Embryonic facial prominence (tissue), 1 donor: ENCODE measurements at regions not wholly inside any gene's neighbourhood (a gene's known extent, or its start where the extent isn't known, plus 50 kb on each side); places are given as distances from the start of the nearest gene placed in this dataset.
"Not testable (repeated sequence)": the region's sequence is repeated elsewhere in the genome, so short reads cannot be mapped to it uniquely, and the experiment has no call there.

Source experiments
- DNase-seq: peaks from one replicate; pipeline ENCODE4 v3.0.0-alpha.2; 2016; ENCODE audit errors: extremely low spot score

GRCh38 chr10:124164264-124164663 lies 70.9 kb upstream of the CHST15 start:
- no peak for DNase-seq

GRCh38 chr10:124162774-124163354 lies 69.5 kb upstream of the CHST15 start:
- no peak for DNase-seq

GRCh38 chr10:124162136-124162535 lies 68.7 kb upstream of the CHST15 start:
- no peak for DNase-seq

- DNase-seq: no peak
Measured at GRCh38 chr10:124161601-124162000, 68.2 kb upstream of the CHST15 start.

- DNase-seq: no peak
Measured at GRCh38 chr10:124160943-124161582, 67.7 kb upstream of the CHST15 start.

- no peak for DNase-seq
Measured at GRCh38 chr10:124160176-124160575, 66.8 kb upstream of the CHST15 start.

GRCh38 chr10:124159153-124159552 lies 65.8 kb upstream of the CHST15 start:
- no peak for DNase-seq

- no peak for DNase-seq
Measured at GRCh38 chr10:124158592-124158991, 65.2 kb upstream of the CHST15 start.

GRCh38 chr10:124157271-124157681 lies 63.9 kb upstream of the CHST15 start:
- DNase-seq: no peak

GRCh38 chr10:124156524-124157260 lies 63.3 kb upstream of the CHST15 start:
- DNase-seq: no peak

- DNase-seq: no peak
Measured at GRCh38 chr10:124155781-124156435, 62.5 kb upstream of the CHST15 start.

GRCh38 chr10:124153023-124153826 lies 59.8 kb upstream of the CHST15 start:
- DNase-seq: peak; percentile 16

GRCh38 chr10:124152139-124153022 lies 59.0 kb upstream of the CHST15 start:
- no peak for DNase-seq

GRCh38 chr10:124151466-124152095 lies 58.2 kb upstream of the CHST15 start:
- DNase-seq: no peak

GRCh38 chr10:124150807-124151417 lies 57.5 kb upstream of the CHST15 start:
- DNase-seq: no peak

- no peak for DNase-seq
Measured at GRCh38 chr10:124150189-124150806, 56.9 kb upstream of the CHST15 start.

- no peak for DNase-seq
Measured at GRCh38 chr10:124149189-124150042, 56.0 kb upstream of the CHST15 start.

GRCh38 chr10:124148509-124149188 lies 55.3 kb upstream of the CHST15 start:
- not testable (repeated sequence) for DNase-seq
